SK-N-SH (cell line): ENCODE measurements at regions not wholly inside any gene's neighbourhood (a gene's known extent, or its start where the extent isn't known, plus 50 kb on each side); places are given as distances from the start of the nearest gene placed in this dataset.

Experiments
- CTCF ChIA-PET: fragments of 300-600, 350-600 bp; formaldehyde crosslinking; extraction: SDS; loops from one replicate; lab custom pipeline; 2021; lab: Yijun Ruan, JAX
- POLR2A ChIA-PET: fragments of 350-600 bp; sonication (Branson Sonifier 250); formaldehyde crosslinking; extraction: SDS; loops from one replicate; lab custom pipeline; 2020; ENCODE audit warnings: antibody characterized with exemption, inconsistent platforms; lab: Yijun Ruan, JAX
- DNase-seq: peaks from one replicate; pipeline ENCODE4 v3.0.0; 2012
- H2AFZ ChIP-seq: fragments of 200-600 bp; sonication (generic); 2 replicates; pipeline ENCODE4 v1.8.1; 2016; ENCODE audit warnings: antibody characterized with exemption, mild to moderate bottlenecking, low read depth
- H3F3A ChIP-seq: fragments of 200-600 bp; sonication (generic); replicated peaks from 2 replicates; pipeline ENCODE3; 2016; ENCODE audit warnings: antibody characterized with exemption, mild to moderate bottlenecking; ENCODE audit not compliant: insufficient read depth
- H3K27ac ChIP-seq, 2 experiments: fragments of 200-500 bp in 1 of 2; fragments of 200-600 bp in 1 of 2; sonication (Bioruptor generic) in 1 of 2; sonication (generic), shearing (Covaris generic) in 1 of 2; 2 replicates each; pipeline versions ENCODE4 v1.5.1 to v1.6.1; 2014 to 2016; ENCODE audit warnings: low read depth in 2 of 2, inconsistent platforms in 1 of 2, low read length in 1 of 2, mild to moderate bottlenecking in 1 of 2, mixed read lengths in 1 of 2
- H3K27me3 ChIP-seq: fragments of 200-600 bp; sonication (generic), shearing (Covaris generic); 2 replicates; pipeline ENCODE4 v1.6.1; 2016; ENCODE audit warnings: mixed run types; ENCODE audit not compliant: insufficient read depth
- H3K36me3 ChIP-seq, 2 experiments: fragments of 200-500 bp in 1 of 2; fragments of 200-600 bp in 1 of 2; sonication (Bioruptor generic) in 1 of 2; sonication (generic) in 1 of 2; replicated peaks in 1 of 2; 2 replicates each; pipeline versions ENCODE3 to v1.5.1; 2014 to 2016; ENCODE audit warnings: low read length in 1 of 2, mild to moderate bottlenecking in 1 of 2; ENCODE audit not compliant: insufficient read depth in 2 of 2, control insufficient read depth in 1 of 2
- H3K4me1 ChIP-seq, 2 experiments: fragments of 200-500 bp in 1 of 2; fragments of 200-600 bp in 1 of 2; sonication (Bioruptor generic) in 1 of 2; sonication (generic), shearing (Covaris generic) in 1 of 2; 2 replicates each; pipeline versions ENCODE4 v1.5.1 to v1.6.1; 2014 to 2016; ENCODE audit warnings: low read depth in 1 of 2, low read length in 1 of 2, mixed run types in 1 of 2; ENCODE audit not compliant: insufficient read depth in 2 of 2, control insufficient read depth in 1 of 2
- H3K4me2 ChIP-seq: fragments of 200-600 bp; sonication (generic), shearing (Covaris generic); 2 replicates; pipeline ENCODE4 v1.6.1; 2017; ENCODE audit warnings: mixed run types
- H3K4me3 ChIP-seq, 2 experiments: fragments of 200-500 bp in 1 of 2; fragments of 200-600 bp in 1 of 2; sonication (Bioruptor generic) in 1 of 2; sonication (generic), shearing (Covaris generic) in 1 of 2; 2 replicates each; pipeline versions ENCODE4 v1.5.1 to v1.8.1; 2014 to 2016; ENCODE audit warnings: low read depth in 2 of 2, inconsistent platforms in 1 of 2, low read length in 1 of 2, mild to moderate bottlenecking in 1 of 2, mixed read lengths in 1 of 2, moderate library complexity in 1 of 2
- H3K79me2 ChIP-seq: fragments of 200-600 bp; sonication (generic); 2 replicates; pipeline ENCODE4 v1.8.1; 2017; ENCODE audit warnings: mild to moderate bottlenecking; ENCODE audit not compliant: insufficient read depth
- H3K9ac ChIP-seq: fragments of 200-600 bp; sonication (generic); 2 replicates; pipeline ENCODE4 v1.6.1; 2017; ENCODE audit warnings: mixed run types
- H3K9me2 ChIP-seq: fragments of 200-600 bp; sonication (generic); 2 replicates; pipeline ENCODE4 v1.6.1; 2017; ENCODE audit warnings: mixed run types
- H3K9me3 ChIP-seq: fragments of 200-600 bp; sonication (generic); 2 replicates; pipeline ENCODE4 v1.6.1; 2017; ENCODE audit warnings: mixed run types, mild to moderate bottlenecking, moderate library complexity
- H4K20me1 ChIP-seq: fragments of 200-600 bp; sonication (generic); 2 replicates; pipeline ENCODE4 v1.6.1; 2017; ENCODE audit warnings: mild to moderate bottlenecking, mixed run types; ENCODE audit not compliant: insufficient read depth
- ELF1 ChIP-seq: IDR thresholded peaks from 2 replicates; pipeline ENCODE4 v1.4.0; 2012
- FOSL2 ChIP-seq: IDR thresholded peaks from 2 replicates; pipeline ENCODE4 v1.4.0; 2012; ENCODE audit warnings: low read depth, mild to moderate bottlenecking, moderate library complexity, borderline replicate concordance
- FOXJ3 ChIP-seq: sonication (generic); formaldehyde crosslinking; IDR thresholded peaks from 2 replicates; pipeline ENCODE4 v1.5.1; 2020; ENCODE audit warnings: mild to moderate bottlenecking, missing genetic modification reagents
- FOXM1 ChIP-seq: IDR thresholded peaks from 2 replicates; pipeline ENCODE4 v1.4.0; 2012; ENCODE audit warnings: low read depth, mild to moderate bottlenecking
- IRF3 ChIP-seq: fragments of 150-350 bp; IDR thresholded peaks from 2 replicates; pipeline ENCODE4 v1.6.1; 2016; ENCODE audit warnings: mild to moderate bottlenecking, low read depth, low read length
- NFIC ChIP-seq: IDR thresholded peaks from 2 replicates; pipeline ENCODE4 v1.4.0; 2012; ENCODE audit warnings: borderline replicate concordance
- RCOR1 ChIP-seq: fragments of 150-350 bp; IDR thresholded peaks from 2 replicates; pipeline ENCODE4 v1.6.1; 2017; ENCODE audit warnings: antibody characterized with exemption, low read length
- RXRA ChIP-seq: IDR thresholded peaks from 2 replicates; pipeline ENCODE4 v1.4.0; 2012; ENCODE audit warnings: low read depth, mild to moderate bottlenecking, borderline replicate concordance
- TAF1 ChIP-seq: IDR thresholded peaks from 2 replicates; pipeline ENCODE4 v1.6.1; 2012; ENCODE audit warnings: low read depth, mild to moderate bottlenecking, low read length, moderate library complexity, borderline replicate concordance
- USF2 ChIP-seq: fragments of 150-350 bp; IDR thresholded peaks from 2 replicates; pipeline ENCODE4 v1.6.1; 2017; ENCODE audit warnings: antibody characterized with exemption, low read length, low read depth, borderline replicate concordance
- ZBTB33 ChIP-seq: IDR thresholded peaks from 2 replicates; pipeline ENCODE4 v1.4.0; 2012; ENCODE audit warnings: low read depth, borderline replicate concordance
- WGBS: methylation state at CpG from one replicate; pipeline ENCODE4 v1.1.6; 2017; ENCODE audit warnings: low lambda C conversion rate; 5-methylcytosine and 5-hydroxymethylcytosine counted together

- TF ChIP-seq TAF1 (no peak), FOSL2 (no peak), RCOR1 (no peak), NFIC (no peak), FOXM1 (no peak)
Measured at GRCh38 chr10:69736886-69737641, 64.6 kb upstream of the COL13A1 start (continued).

GRCh38 chr10:69738071-69738470 is 63.6 kb upstream of the COL13A1 start:
- POLR2A ChIA-PET: no interaction called here
- WGBS: 63% methylated on average over 5 of the region's 5 CpGs
- H3K4me1 ChIP-seq: peaks cover 0 to 12% of the 10 kb centered on the region in 2 experiments; a peak in 1 of 4 replicates
- no peaks in the 10 kb centered on the region for H3K9me2 ChIP-seq
- H4K20me1 ChIP-seq: no peaks in the 10 kb centered on the region
- no peaks in the 10 kb centered on the region for H3F3A ChIP-seq
- H3K9me3 ChIP-seq: no peaks in the 10 kb centered on the region
- H3K36me3 ChIP-seq: no peaks in the 10 kb centered on the region
- H2AFZ ChIP-seq: no peak overlapping the region
- H3K9ac ChIP-seq: no peak overlapping the region
- CTCF ChIA-PET: interaction anchor here (1.0 to 5.8 kb wide), 5 partner anchors 9 to 177 kb away, joined by 3 to 30 read pairs (median 4); no protein-coding TSS in a partner anchor
- TF ChIP-seq RXRA (no peak), ELF1 (no peak), FOXM1 (no peak), USF2 (no peak), FOXJ3 (CRISPR knock-in tag) (no peak), ZBTB33 (no peak), FOSL2 (no peak), NFIC (no peak), IRF3 (no peak)
- TF ChIP-seq, all 33 proteins: peak for 0
- Histone ChIP-seq H3K4me3 (no peak overlapping the region), H3K27me3 (no peaks in the 10 kb centered on the region), H3K4me2 (no peak overlapping the region), H3K27ac (no peak overlapping the region), H3K79me2 (no peaks in the 10 kb centered on the region)
- DNase-seq: no peak
